ENCODE measurements at regions not wholly inside any gene's neighbourhood (a gene's known extent, or its start where the extent isn't known, plus 50 kb on each side); places are given as distances from the start of the nearest gene placed in this dataset.

DNA sequence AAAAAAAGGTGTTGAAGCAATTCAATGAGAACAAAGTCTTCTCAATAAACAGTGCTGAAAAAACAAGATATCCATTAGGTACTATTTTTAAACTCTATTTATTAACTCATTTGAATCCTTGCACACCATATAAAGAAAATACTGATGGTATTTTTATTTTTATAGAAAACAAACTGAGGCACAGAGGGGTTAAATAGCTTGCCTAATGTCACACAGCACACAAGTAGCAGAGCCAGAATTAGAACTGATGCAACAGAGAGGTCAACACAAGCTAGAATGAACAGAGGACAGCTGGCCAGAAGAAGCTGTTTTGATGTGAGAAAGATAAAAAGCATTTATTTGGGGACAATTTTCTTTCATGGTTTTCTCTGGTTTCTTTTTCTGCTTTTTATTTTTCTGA is 99.4 kb upstream of the RGPD4 start:
- no peak overlapping the region for H3K27ac ChIP-seq
- H3K4me3 ChIP-seq: no peak overlapping the region
- H3K36me3 ChIP-seq: no peaks in the 10 kb centered on the region
- intact Hi-C loops (cut with DNase I): no loop called here
- TF ChIP-seq, protein P1, sequence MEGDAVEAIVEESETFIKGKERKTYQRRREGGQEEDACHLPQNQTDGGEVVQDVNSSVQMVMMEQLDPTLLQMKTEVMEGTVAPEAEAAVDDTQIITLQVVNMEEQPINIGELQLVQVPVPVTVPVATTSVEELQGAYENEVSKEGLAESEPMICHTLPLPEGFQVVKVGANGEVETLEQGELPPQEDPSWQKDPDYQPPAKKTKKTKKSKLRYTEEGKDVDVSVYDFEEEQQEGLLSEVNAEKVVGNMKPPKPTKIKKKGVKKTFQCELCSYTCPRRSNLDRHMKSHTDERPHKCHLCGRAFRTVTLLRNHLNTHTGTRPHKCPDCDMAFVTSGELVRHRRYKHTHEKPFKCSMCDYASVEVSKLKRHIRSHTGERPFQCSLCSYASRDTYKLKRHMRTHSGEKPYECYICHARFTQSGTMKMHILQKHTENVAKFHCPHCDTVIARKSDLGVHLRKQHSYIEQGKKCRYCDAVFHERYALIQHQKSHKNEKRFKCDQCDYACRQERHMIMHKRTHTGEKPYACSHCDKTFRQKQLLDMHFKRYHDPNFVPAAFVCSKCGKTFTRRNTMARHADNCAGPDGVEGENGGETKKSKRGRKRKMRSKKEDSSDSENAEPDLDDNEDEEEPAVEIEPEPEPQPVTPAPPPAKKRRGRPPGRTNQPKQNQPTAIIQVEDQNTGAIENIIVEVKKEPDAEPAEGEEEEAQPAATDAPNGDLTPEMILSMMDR (IDR thresholded peaks at IDR 0.05): no peak
- TF ChIP-seq POLR2A (IDR thresholded peaks at IDR 0.05) (no peak), POLR2AphosphoS5 (IDR thresholded peaks at IDR 0.05) (no peak)
- no peaks in the 10 kb centered on the region for H3K4me1 ChIP-seq (replicated peaks)
- H3K27me3 ChIP-seq (replicated peaks; ENCODE audit: insufficient read depth): no peaks in the 10 kb centered on the region
- no peaks in the 10 kb centered on the region for H3K9me3 ChIP-seq
- DNase-seq (ENCODE audit: low spot score): no peak

DNA sequence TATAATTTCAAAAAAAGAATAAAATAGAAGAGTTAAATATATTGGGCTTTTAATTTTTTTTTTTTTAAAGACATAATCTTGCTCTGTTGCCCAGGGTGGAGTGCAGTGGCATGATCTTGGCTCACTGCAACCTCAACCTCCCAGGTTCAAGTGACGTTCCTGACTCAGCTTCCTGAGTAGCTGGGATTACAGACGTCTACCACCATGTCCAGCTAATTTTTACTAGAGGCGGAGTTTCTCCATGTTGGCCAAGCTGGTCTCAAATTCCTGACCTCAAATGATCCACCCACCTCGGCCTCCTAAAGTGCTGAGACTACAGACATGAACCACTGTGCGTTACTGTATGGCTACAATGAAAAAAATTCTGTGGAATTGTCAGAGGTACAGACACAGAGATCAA is 98.1 kb upstream of the RGPD4 start:
- no peak for DNase-seq (ENCODE audit: low spot score)
- no peak for TF ChIP-seq POLR2A (IDR thresholded peaks at IDR 0.05)
- TF ChIP-seq, protein P1 (IDR thresholded peaks at IDR 0.05): no peak
- TF ChIP-seq POLR2AphosphoS5 (IDR thresholded peaks at IDR 0.05): no peak
- no peak overlapping the region for H3K4me3 ChIP-seq
- H3K36me3 ChIP-seq: no peaks in the 10 kb centered on the region
- no peaks in the 10 kb centered on the region for H3K9me3 ChIP-seq
- H3K27me3 ChIP-seq (replicated peaks; ENCODE audit: insufficient read depth): no peaks in the 10 kb centered on the region
- H3K27ac ChIP-seq: no peak overlapping the region
- 73% methylated on average over 5 of the region's 5 CpGs for WGBS
- no peaks in the 10 kb centered on the region for H3K4me1 ChIP-seq (replicated peaks)
- intact Hi-C loops (cut with DNase I): no loop called here

DNA sequence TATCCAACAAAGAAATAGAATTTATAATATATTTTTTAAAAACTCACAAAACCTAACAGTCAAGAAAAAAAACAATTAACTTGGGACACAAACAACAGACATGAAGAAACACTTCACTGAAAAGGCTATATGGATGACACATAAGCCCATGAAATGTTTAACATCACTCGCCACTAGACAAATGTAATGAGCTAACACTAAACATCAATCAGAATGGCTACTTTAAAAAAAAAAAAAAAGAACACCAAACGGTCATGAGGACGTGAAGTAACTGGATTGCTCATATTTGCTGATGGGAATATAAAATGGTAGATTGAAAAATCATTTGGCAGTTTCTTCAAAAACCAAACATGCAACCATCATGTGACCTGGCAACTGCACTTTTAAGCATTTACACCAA is 97.3 kb upstream of the RGPD4 start:
- H3K4me3 ChIP-seq: no peak overlapping the region
- no peaks in the 10 kb centered on the region for H3K27me3 ChIP-seq (replicated peaks; ENCODE audit: insufficient read depth)
- no peaks in the 10 kb centered on the region for H3K36me3 ChIP-seq
- WGBS: 64% methylated on average over 3 of the region's 3 CpGs
- H3K27ac ChIP-seq: no peak overlapping the region
- no peak for TF ChIP-seq POLR2AphosphoS5 (IDR thresholded peaks at IDR 0.05)
- TF ChIP-seq POLR2A (IDR thresholded peaks at IDR 0.05): no peak
- TF ChIP-seq, protein P1 (IDR thresholded peaks at IDR 0.05): no peak
- H3K9me3 ChIP-seq: no peaks in the 10 kb centered on the region
- DNase-seq (ENCODE audit: low spot score): no peak
- intact Hi-C loops (cut with DNase I): no loop called here
- H3K4me1 ChIP-seq (replicated peaks): no peaks in the 10 kb centered on the region

DNA sequence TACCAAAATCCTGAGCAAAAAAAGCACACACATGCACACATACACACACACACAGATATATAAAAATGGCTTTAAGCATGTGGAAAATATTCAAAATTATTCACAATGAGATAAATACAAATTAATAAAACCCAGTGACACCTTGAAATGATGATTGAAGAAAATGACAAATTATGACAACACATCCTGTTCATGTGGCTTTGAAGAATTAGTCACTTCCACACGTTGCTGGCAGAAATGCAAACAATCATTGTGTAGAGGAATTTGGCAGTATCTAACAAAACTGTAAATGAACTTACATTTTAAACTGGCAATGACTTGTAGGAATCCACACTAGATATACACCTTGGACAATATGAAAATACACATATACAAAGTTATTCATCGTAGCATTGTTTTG is 95.8 kb upstream of the RGPD4 start:
- no peak overlapping the region for H3K27ac ChIP-seq
- H3K9me3 ChIP-seq: no peaks in the 10 kb centered on the region
- H3K36me3 ChIP-seq: no peaks in the 10 kb centered on the region
- H3K27me3 ChIP-seq (replicated peaks; ENCODE audit: insufficient read depth): no peaks in the 10 kb centered on the region
- TF ChIP-seq, protein P1 (IDR thresholded peaks at IDR 0.05): no peak
- TF ChIP-seq POLR2AphosphoS5 (IDR thresholded peaks at IDR 0.05): no peak
- TF ChIP-seq POLR2A (IDR thresholded peaks at IDR 0.05): no peak
- H3K4me3 ChIP-seq: no peak overlapping the region
- 35% methylated on average over 2 of the region's 2 CpGs for WGBS
- DNase-seq (ENCODE audit: low spot score): no peak
- no peaks in the 10 kb centered on the region for H3K4me1 ChIP-seq (replicated peaks)
- intact Hi-C loops (cut with DNase I): no loop called here

DNA sequence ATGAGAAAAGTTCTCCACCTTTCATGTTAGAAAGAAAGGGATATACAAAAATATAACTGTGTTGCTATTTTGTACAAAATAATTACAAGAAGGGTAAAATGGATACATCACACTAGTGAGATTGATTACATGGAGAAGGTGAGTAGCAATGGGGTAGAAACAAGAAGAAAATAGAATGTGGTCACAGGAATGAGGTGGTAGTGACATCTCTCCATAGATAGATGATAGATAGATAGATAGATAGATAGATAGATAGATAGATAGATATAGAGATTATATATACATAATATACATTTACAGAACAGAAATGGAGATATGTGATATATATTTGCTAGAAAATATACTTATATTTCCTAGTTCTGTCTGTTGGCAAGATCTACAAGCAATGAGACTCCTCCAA is 95.3 kb upstream of the RGPD4 start:
- TF ChIP-seq POLR2A (IDR thresholded peaks at IDR 0.05) (no peak), POLR2AphosphoS5 (IDR thresholded peaks at IDR 0.05) (no peak)
- TF ChIP-seq, protein P1 (IDR thresholded peaks at IDR 0.05): no peak
- H3K9me3 ChIP-seq: no peaks in the 10 kb centered on the region
- no peaks in the 10 kb centered on the region for H3K4me1 ChIP-seq (replicated peaks)
- H3K27ac ChIP-seq: no peak overlapping the region
- intact Hi-C loops (cut with DNase I): no loop called here
- no peaks in the 10 kb centered on the region for H3K27me3 ChIP-seq (replicated peaks; ENCODE audit: insufficient read depth)
- no peak for DNase-seq (ENCODE audit: low spot score)
- no peak overlapping the region for H3K4me3 ChIP-seq
- no peaks in the 10 kb centered on the region for H3K36me3 ChIP-seq
